ENCODE measurements at regions not wholly inside any gene's neighbourhood (a gene's known extent, or its start where the extent isn't known, plus 50 kb on each side); places are given as distances from the start of the nearest gene placed in this dataset.

GRCh38 chr9:27672718-27673117 lies 99.4 kb upstream of the C9orf72 start:
- no peak overlapping the region for H2BK120ac ChIP-seq (ENCODE audit: low read depth, low read length, poor library complexity, severe bottlenecking)
- no peak overlapping the region for H3K4me2 ChIP-seq (ENCODE audit: insufficient read depth, insufficient read length, low read length)
- Mint-ChIP-seq H3K27me3 (ENCODE audit: low read depth) (peaks cover 37% of the 10 kb centered on the region), H3K36me3 (ENCODE audit: insufficient read depth in 1 of 3, low read depth in 3 of 3) (no peaks in the 10 kb centered on the region), H3K27ac (no peak overlapping the region), H3K9me3 (no peaks in the 10 kb centered on the region), H3K4me3 (no peak overlapping the region), H3K4me1 (peaks cover 44 to 45% of the 10 kb centered on the region in 2 experiments)
- no peak overlapping the region for H3K56ac ChIP-seq (ENCODE audit: insufficient read length, low read depth, low read length)
- no peaks in the 10 kb centered on the region for H3K27me3 ChIP-seq (ENCODE audit: insufficient read depth, low read length)
- TF ChIP-seq CTCF (conservative IDR thresholded peaks at IDR 0.05): no peak
- H2BK20ac ChIP-seq (ENCODE audit: low read depth, low read length, poor library complexity, severe bottlenecking): no peak overlapping the region
- H3K4ac ChIP-seq (ENCODE audit: low read depth, low read length): no peak overlapping the region
- DNase-seq: no peak
- no peak overlapping the region for H4K91ac ChIP-seq (ENCODE audit: insufficient read length, low read depth, low read length)
- no peaks in the 10 kb centered on the region for H3K23me2 ChIP-seq (ENCODE audit: insufficient read length, low read depth, low read length, poor library complexity, severe bottlenecking)
- H2AFZ ChIP-seq (ENCODE audit: low read length): no peak overlapping the region
- no peaks in the 10 kb centered on the region for H3K79me2 ChIP-seq (ENCODE audit: insufficient read depth, low read length)
- no peak overlapping the region for H3K9ac ChIP-seq (ENCODE audit: extremely low read depth, insufficient read length, low read length)
- no peak overlapping the region for H4K5ac ChIP-seq (ENCODE audit: insufficient read length, low read depth, low read length)
- H4K20me1 ChIP-seq (ENCODE audit: control insufficient read depth, insufficient read depth, insufficient read length): no peaks in the 10 kb centered on the region
- H2BK5ac ChIP-seq (ENCODE audit: insufficient read length, low read length): no peak overlapping the region
- H3K9me3 ChIP-seq (ENCODE audit: control insufficient read depth, low read depth, low read length): no peaks in the 10 kb centered on the region
- H3K4me1 ChIP-seq (ENCODE audit: insufficient read depth, low read length): peaks cover 2% of the 10 kb centered on the region; the same call in 1 of the 2 replicates
- H3K14ac ChIP-seq (ENCODE audit: insufficient read depth, low read length): no peak overlapping the region
- no peak overlapping the region for H3K23ac ChIP-seq (ENCODE audit: insufficient read length, low read depth, low read length)
- no peak overlapping the region for H2BK15ac ChIP-seq (ENCODE audit: low read depth, low read length)
- H3K27ac ChIP-seq (ENCODE audit: insufficient read length, low read depth, low read length): no peak overlapping the region
- H3K18ac ChIP-seq (ENCODE audit: insufficient read length, low read depth, low read length): no peak overlapping the region
- no peak overlapping the region for H4K8ac ChIP-seq (replicated peaks; ENCODE audit: insufficient read length, low read depth, low read length)
- WGBS (ENCODE audit: extremely low coverage, insufficient read length, low lambda C conversion rate): no CpG with 5 or more reads among the region's 3 CpGs
- no peak overlapping the region for H2BK12ac ChIP-seq (ENCODE audit: insufficient read length, low read depth, low read length)
- no peaks in the 10 kb centered on the region for H3K79me1 ChIP-seq (ENCODE audit: insufficient read depth, low read depth, low read length, poor library complexity, severe bottlenecking)
- no peak overlapping the region for H3T11ph ChIP-seq (ENCODE audit: low read length)
- H2AK5ac ChIP-seq (ENCODE audit: insufficient read length, low read length): no peak overlapping the region

Data from H9 (cell line).